Omental fat pad (tissue), 3 donors: ENCODE measurements at regions not wholly inside any gene's neighbourhood (a gene's known extent, or its start where the extent isn't known, plus 50 kb on each side); places are given as distances from the start of the nearest gene placed in this dataset.

Source experiments
- ATAC-seq: fragments of 150-250 bp; one replicate; pipeline ENCODE4 v1.9.1; 2016; ENCODE audit warnings: mild to moderate bottlenecking, moderate library complexity; ENCODE audit not compliant: low FRiP score
- DNase-seq: peaks from one replicate; pipeline ENCODE4 v3.0.0-alpha.2; 2019; ENCODE audit warnings: low spot score
- CTCF ChIP-seq, 3 donors: fragments of 450-650 bp; IDR thresholded peaks; one replicate each; pipeline ENCODE4 v1.5.1; 2016 to 2017; ENCODE audit warnings: antibody characterized with exemption in 3 of 3, mild to moderate bottlenecking in 3 of 3, moderate library complexity in 2 of 3

GRCh38 chr7:51727441-51727840, 410.8 kb upstream of the COBL start:
- TF ChIP-seq CTCF (IDR thresholded peaks at IDR 0.05) = no peak
- DNase-seq = no peak
- ATAC-seq = no peak

- no peak for TF ChIP-seq CTCF (IDR thresholded peaks at IDR 0.05)
- DNase-seq = no peak
- no peak for ATAC-seq
Observed at GRCh38 chr7:51706851-51707250, 390.2 kb upstream of the COBL start.

GRCh38 chr7:51705701-51706100, 389.1 kb upstream of the COBL start:
- no peak for TF ChIP-seq CTCF (IDR thresholded peaks at IDR 0.05)
- ATAC-seq = no peak
- no peak for DNase-seq

GRCh38 chr7:51702673-51703072, 386.1 kb upstream of the COBL start:
- DNase-seq (no peak), ATAC-seq (no peak)
- no peak for TF ChIP-seq CTCF (IDR thresholded peaks at IDR 0.05)

GRCh38 chr7:51701935-51702334, 385.3 kb upstream of the COBL start:
- no peak for DNase-seq
- TF ChIP-seq CTCF (IDR thresholded peaks at IDR 0.05) = no peak
- ATAC-seq = no peak

GRCh38 chr7:51700593-51701215, 384.1 kb upstream of the COBL start:
- no peak for ATAC-seq
- DNase-seq = no peak
- no peak for TF ChIP-seq CTCF (IDR thresholded peaks at IDR 0.05)

- DNase-seq = no peak
- ATAC-seq = no peak
- no peak for TF ChIP-seq CTCF (IDR thresholded peaks at IDR 0.05)
Observed at GRCh38 chr7:51693258-51693657, 376.6 kb upstream of the COBL start.
